ENCODE measurements at regions not wholly inside any gene's neighbourhood (a gene's known extent, or its start where the extent isn't known, plus 50 kb on each side); places are given as distances from the start of the nearest gene placed in this dataset.

DNA sequence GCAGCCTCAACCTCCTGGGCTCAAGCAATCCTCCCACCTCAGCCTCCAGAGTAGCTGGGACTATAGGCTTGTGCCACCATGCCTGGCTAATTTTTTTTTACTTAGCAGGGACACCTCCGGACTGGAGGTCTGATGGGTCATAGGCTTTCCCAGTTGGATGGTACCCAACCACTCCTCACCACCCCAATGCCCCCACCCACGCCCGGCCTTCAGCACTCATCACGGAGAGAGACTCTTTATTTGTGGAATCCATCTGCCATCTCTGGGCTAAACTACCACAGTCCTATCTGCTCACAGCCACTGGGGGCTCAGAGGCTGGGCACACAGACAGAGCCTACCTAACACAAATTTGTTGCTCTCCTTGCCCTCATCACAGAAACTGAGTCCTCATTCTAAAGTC is 58.3 kb upstream of the STXBP1 start:
- ATAC-seq (no peak), DNase-seq (ENCODE audit: low spot score) (no peak)
- intact Hi-C loops (cut with DNase I) = no loop called here

GRCh38 chr9:127554966-127555839 is 56.9 kb upstream of the STXBP1 start:
- intact Hi-C loops (cut with DNase I) = no loop called here
- ATAC-seq (no peak), DNase-seq (ENCODE audit: low spot score) (no peak)

DNA sequence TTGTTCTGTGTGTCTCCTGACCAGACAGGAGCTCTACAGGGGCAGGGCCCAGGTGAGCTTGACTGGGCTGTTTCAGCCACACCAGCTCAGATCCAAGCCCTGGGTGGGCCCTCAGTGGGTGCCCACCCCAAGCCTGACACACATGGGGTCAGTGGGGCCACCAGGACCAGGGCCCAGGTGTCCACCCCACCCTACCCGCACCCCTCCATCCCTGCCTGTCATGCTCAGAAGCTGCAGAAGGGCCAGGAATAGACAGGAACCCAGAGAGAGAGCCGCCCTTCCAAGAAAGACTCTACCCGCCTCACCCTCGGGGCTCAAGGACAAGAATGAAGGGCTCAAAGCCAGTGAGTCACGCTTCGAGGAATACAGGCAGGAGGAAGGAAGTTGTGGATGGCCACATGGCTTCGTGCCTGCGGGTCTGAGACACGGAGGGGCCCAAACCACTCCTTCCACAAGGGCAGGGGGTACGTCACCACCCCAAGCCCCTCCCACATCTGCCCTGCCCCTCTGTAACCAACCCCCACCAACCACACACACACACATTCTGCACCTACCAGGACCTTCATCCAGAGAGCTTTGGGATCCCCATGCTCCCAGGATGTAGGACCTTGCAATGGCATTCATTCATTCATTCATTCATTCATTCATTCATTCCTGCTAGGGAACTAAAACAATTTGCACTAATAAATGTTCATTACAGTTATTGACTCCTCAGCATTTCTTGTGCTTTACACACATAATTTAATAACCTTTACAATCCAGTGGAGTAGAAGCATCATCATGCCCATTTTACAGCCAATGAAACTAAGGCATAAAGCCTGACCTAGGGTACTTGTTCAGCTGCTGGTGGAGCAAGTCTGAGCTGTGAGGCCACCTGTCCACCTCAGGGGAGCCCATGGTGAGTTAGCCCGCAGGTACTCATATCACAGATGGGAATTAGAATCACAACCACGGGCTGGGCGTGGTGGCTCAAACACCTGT is 55.9 kb upstream of the STXBP1 start:
- intact Hi-C loops (cut with DNase I) = no loop called here
- DNase-seq (ENCODE audit: low spot score) (peak; percentile 78), ATAC-seq (peak; percentile 45)

DNA sequence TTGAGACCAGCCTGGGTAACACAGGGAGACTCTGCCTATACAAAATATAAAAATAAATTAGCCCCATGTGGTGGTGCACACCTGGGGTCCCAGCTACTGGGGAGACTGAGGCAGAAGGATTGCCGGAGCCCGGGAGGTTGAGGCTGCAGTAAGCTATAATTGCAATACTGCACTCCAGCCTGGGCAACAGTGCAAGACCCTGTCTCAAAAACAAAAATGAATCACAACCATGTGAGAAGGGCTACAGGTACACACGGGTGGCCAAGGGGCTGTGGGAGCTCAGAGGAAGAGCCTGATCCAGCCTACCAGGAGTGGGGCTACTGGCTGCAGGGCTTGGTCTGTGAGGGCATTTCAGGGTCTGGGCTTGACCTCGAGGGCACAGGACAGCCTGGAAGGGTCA is 55.2 kb upstream of the STXBP1 start:
- ATAC-seq = no peak
- intact Hi-C loops (cut with DNase I) = no loop called here

DNA sequence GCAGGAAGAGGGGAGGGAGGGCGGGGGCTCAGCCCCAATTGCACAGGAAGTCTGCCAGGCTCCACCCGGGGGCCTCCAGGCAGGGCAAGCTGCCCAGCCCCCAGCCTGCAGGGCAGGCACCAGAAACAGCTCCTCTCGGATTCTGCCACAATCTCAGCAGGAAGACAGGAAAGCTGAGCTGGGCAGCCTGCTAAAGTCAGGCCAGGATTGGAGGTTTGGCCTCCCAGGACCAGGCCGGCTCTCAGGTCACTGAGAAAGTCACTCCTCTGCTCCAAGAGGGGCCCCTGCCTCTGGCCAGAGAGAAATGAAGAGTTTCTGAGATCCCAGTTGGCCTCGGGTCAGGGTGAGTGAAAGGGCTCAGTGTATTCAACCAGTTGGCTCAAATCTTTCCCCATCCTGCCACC is 54.6 kb upstream of the STXBP1 start:
- ATAC-seq (peak; percentile 34), DNase-seq (ENCODE audit: low spot score) (peak; percentile 65)
- intact Hi-C loops (cut with DNase I) = no loop called here

More for the DNA sequence above, 55.2 kb upstream of the STXBP1 start:
- DNase-seq (ENCODE audit: low spot score) = no peak

- DNase-seq (ENCODE audit: low spot score) = no peak
- peak; percentile 6 for ATAC-seq
- intact Hi-C loops (cut with DNase I) = no loop called here
These were observed 54.0 kb upstream of the STXBP1 start for GRCh38 chr9:127557998-127558546.

DNA sequence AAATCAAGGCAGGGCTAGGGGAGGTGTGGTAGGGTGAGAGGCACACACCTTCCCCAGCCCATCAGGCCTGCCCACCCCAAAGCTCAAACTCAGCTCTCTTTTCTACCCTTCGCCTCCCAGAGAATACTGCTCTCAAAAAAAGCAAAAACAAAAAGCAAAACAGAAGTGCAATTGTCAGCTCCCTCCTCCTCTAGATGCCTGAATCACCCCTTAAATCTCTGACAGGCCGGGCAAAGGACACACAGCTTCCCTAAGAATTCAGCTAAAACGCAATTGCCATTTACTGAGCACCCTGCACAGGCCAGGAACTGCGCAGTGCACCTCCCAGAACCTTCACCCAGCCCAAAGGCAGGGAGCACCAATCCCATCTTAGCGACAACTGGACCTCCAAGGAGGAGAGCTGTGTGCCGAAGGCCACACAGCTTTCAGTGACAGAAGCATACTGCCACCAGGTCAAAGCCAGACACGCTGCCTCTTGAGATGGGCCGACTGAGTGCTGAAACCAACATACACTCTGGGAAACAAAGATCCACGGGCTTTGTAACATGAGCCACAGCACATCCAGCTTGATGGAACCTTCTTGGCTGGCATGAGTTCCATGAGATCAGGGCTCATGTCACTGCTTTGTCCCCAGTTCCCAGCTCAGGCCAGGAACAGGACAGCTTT is 53.4 kb upstream of the STXBP1 start:
- intact Hi-C loops (cut with DNase I) = no loop called here
- no peak for ATAC-seq
- no peak for DNase-seq (ENCODE audit: low spot score)

DNA sequence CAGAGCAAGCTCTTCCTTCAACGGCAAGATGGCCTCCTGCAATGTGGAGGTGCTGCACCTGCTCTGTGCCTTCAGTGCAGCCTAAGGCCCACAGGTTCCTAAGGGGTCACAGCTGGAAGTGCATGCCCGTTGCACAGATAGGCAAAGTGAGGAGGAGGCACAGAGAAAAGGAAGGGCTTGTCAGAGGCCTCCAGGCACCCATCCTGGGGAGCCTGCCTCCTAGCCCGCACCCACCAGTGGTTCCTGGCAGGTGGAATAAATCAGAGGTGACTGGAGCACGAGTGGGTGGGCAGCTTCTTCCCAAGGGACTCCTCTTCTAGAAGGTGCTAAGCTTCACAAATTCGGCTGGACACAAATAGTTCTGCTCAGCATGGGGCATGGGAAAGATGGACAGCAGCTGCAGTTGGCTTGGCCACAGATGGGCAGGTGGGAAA is 52.8 kb upstream of the STXBP1 start:
- ATAC-seq (no peak), DNase-seq (ENCODE audit: low spot score) (no peak)
- intact Hi-C loops (cut with DNase I) = no loop called here

DNA sequence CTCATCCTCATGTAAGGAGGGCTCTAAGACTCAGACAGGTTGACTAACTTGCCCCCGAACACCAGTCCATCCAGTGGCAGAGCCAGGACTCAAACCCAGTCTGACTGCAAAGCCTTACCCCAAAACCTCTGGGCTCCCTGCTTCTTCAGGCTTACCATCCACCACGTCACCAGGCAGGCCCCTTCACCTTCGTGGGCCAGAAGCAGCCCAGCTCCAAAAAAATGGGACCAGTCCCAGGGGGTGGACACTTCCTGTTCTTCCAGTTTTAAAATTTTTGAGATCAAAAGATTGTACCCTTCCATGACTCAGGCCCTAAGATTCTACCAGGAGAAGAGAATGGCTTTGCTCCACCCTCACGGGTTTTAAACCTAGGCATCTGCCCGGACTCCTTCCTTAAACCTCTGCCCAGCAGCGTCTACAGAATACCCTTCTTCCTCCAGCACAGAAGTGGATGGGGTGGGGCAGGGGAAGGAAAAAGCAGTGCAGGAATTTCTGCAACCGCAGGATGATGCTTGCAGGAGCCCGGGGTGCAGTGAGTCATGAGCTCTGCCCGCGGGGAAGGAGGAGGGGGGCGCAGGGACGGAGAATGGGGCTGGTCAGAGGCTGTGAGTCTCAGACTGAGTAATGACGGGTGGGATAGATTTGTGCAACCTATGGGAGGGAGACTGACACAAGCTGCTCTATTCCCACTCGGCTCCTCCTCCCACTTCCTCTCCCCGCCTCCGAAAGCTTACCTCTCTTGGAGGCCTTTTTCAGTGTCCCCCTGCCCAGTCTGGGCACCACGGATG is 50.4 kb upstream of the STXBP1 start:
- DNase-seq (ENCODE audit: low spot score) = peak; percentile 91
- intact Hi-C loops (cut with DNase I) = no loop called here
- peak; percentile 88 for ATAC-seq

Measured in sciatic nerve (tissue), 2 donors.